SU-DHL-6 (cell line): ENCODE measurements at regions not wholly inside any gene's neighbourhood (a gene's known extent, or its start where the extent isn't known, plus 50 kb on each side); places are given as distances from the start of the nearest gene placed in this dataset.

Source experiments
- H2AFZ ChIP-seq: fragments of 200-600 bp; sonication (generic); 2 replicates; pipeline ENCODE4 v1.6.1; 2014; ENCODE audit warnings: low read depth, mild to moderate bottlenecking, moderate library complexity, mixed read lengths, antibody characterized with exemption, low read length; ENCODE audit not compliant: severe bottlenecking
- H3F3A ChIP-seq: fragments of 200-600 bp; shearing (Covaris generic); 2 replicates; pipeline ENCODE4 v1.6.0; 2016; ENCODE audit warnings: antibody characterized with exemption, mild to moderate bottlenecking; ENCODE audit not compliant: insufficient read depth
- H3K27ac ChIP-seq: fragments of 200-600 bp; sonication (generic); 2 replicates; pipeline ENCODE4 v1.5.1; 2016; ENCODE audit warnings: low read depth, mild to moderate bottlenecking, low read length, moderate library complexity, mixed read lengths
- H3K27me3 ChIP-seq: fragments of 200-600 bp; sonication (generic), shearing (Covaris generic); 2 replicates; pipeline ENCODE4 v1.6.0; 2014; ENCODE audit warnings: mild to moderate bottlenecking, low read length
- H3K36me3 ChIP-seq: fragments of 200-600 bp; sonication (generic); 2 replicates; pipeline ENCODE4 v1.6.1; 2014; ENCODE audit warnings: mild to moderate bottlenecking, low read length, mixed read lengths
- H3K4me2 ChIP-seq: fragments of 300-600, 200-600 bp; shearing (Covaris generic), sonication (generic); 2 replicates; pipeline ENCODE4 v1.6.0; 2014; ENCODE audit warnings: low read length, low read depth, mild to moderate bottlenecking; ENCODE audit not compliant: poor library complexity, severe bottlenecking
- H3K4me3 ChIP-seq: fragments of 200-600 bp; sonication (generic); 2 replicates; pipeline ENCODE4 v1.5.1; 2014; ENCODE audit warnings: antibody characterized with exemption, low read length, mild to moderate bottlenecking, mixed read lengths; ENCODE audit not compliant: insufficient read depth, poor library complexity, severe bottlenecking
- H3K79me2 ChIP-seq: fragments of 200-600 bp; sonication (generic); 2 replicates; pipeline ENCODE4 v1.6.1; 2014; ENCODE audit warnings: mild to moderate bottlenecking, low read length, moderate library complexity; ENCODE audit not compliant: insufficient read depth
- H3K9ac ChIP-seq: fragments of 200-600 bp; sonication (generic); 2 replicates; pipeline ENCODE4 v1.7.0; 2014; ENCODE audit warnings: mild to moderate bottlenecking, low read length
- H3K9me2 ChIP-seq: fragments of 200-600 bp; sonication (generic); replicated peaks from 2 replicates; pipeline ENCODE4 v1.6.1; 2014; ENCODE audit warnings: low read length; ENCODE audit not compliant: insufficient read depth
- H3K9me3 ChIP-seq: fragments of 200-600 bp; sonication (generic); 2 replicates; pipeline ENCODE4 v1.6.1; 2014; ENCODE audit warnings: low read length, mixed read lengths; ENCODE audit not compliant: insufficient read depth
- H4K20me1 ChIP-seq: fragments of 200-600 bp; sonication (generic); 2 replicates; pipeline ENCODE4 v1.6.1; 2014; ENCODE audit warnings: low read depth, mild to moderate bottlenecking, antibody characterized with exemption, low read length, moderate library complexity, mixed read lengths
- CTCF ChIP-seq: fragments of 200-600 bp; sonication (generic); IDR thresholded peaks from one replicate; pipeline ENCODE4 v1.5.1; 2017; ENCODE audit warnings: antibody characterized with exemption, mild to moderate bottlenecking, low read length, moderate library complexity; ENCODE audit not compliant: insufficient read depth, poor library complexity, severe bottlenecking
- EZH2phosphoT487 ChIP-seq: fragments of 200-600 bp; sonication (generic), shearing (Covaris generic); conservative IDR thresholded peaks from 2 replicates; pipeline ENCODE4 v1.6.1; 2018; ENCODE audit warnings: mild to moderate bottlenecking, antibody characterized with exemption, low read length, moderate library complexity, mixed read lengths

- Histone ChIP-seq H3K9me3 (no peaks in the 10 kb centered on the region), H2AFZ (no peak overlapping the region), H3K4me3 (no peak overlapping the region), H3K79me2 (no peaks in the 10 kb centered on the region), H3K36me3 (no peaks in the 10 kb centered on the region), H3K9me2 (no peaks in the 10 kb centered on the region), H4K20me1 (no peaks in the 10 kb centered on the region), H3K27ac (no peak overlapping the region), H3F3A (no peaks in the 10 kb centered on the region), H3K9ac (no peak overlapping the region), H3K27me3 (no peaks in the 10 kb centered on the region), H3K4me2 (no peak overlapping the region)
- TF ChIP-seq CTCF (no peak), EZH2phosphoT487 (no peak)
Observed at GRCh38 chr15:93848490-93848889, 382.9 kb upstream of the MCTP2 start.

- no peak overlapping the region for H3K4me2 ChIP-seq
- no peaks in the 10 kb centered on the region for H3K9me3 ChIP-seq
- no peaks in the 10 kb centered on the region for H3K79me2 ChIP-seq
- no peak overlapping the region for H3K27ac ChIP-seq
- no peaks in the 10 kb centered on the region for H3K36me3 ChIP-seq
- TF ChIP-seq EZH2phosphoT487 (no peak), CTCF (no peak)
- H3K9ac ChIP-seq = no peak overlapping the region
- H3K27me3 ChIP-seq = no peaks in the 10 kb centered on the region
- H3K9me2 ChIP-seq = no peaks in the 10 kb centered on the region
- no peak overlapping the region for H3K4me3 ChIP-seq
- H4K20me1 ChIP-seq = no peaks in the 10 kb centered on the region
- no peaks in the 10 kb centered on the region for H3F3A ChIP-seq
- H2AFZ ChIP-seq = no peak overlapping the region
Observed at GRCh38 chr15:93848076-93848475, 383.3 kb upstream of the MCTP2 start.

- no peaks in the 10 kb centered on the region for H3K79me2 ChIP-seq
- H3K9ac ChIP-seq = no peak overlapping the region
- no peak overlapping the region for H3K4me2 ChIP-seq
- H3K36me3 ChIP-seq = no peaks in the 10 kb centered on the region
- H2AFZ ChIP-seq = no peak overlapping the region
- no peak overlapping the region for H3K4me3 ChIP-seq
- no peaks in the 10 kb centered on the region for H4K20me1 ChIP-seq
- no peaks in the 10 kb centered on the region for H3K9me2 ChIP-seq
- H3K27me3 ChIP-seq = no peaks in the 10 kb centered on the region
- H3F3A ChIP-seq = no peaks in the 10 kb centered on the region
- H3K27ac ChIP-seq = no peak overlapping the region
- H3K9me3 ChIP-seq = no peaks in the 10 kb centered on the region
- TF ChIP-seq EZH2phosphoT487 = no peak
- TF ChIP-seq CTCF = no peak
Observed at GRCh38 chr15:93846148-93846547, 385.2 kb upstream of the MCTP2 start.

- no peak overlapping the region for H3K9ac ChIP-seq
- no peak overlapping the region for H3K4me3 ChIP-seq
- H3F3A ChIP-seq = no peaks in the 10 kb centered on the region
- no peaks in the 10 kb centered on the region for H3K9me2 ChIP-seq
- no peak overlapping the region for H3K27ac ChIP-seq
- TF ChIP-seq EZH2phosphoT487 (no peak), CTCF (no peak)
- no peaks in the 10 kb centered on the region for H3K27me3 ChIP-seq
- H4K20me1 ChIP-seq = no peaks in the 10 kb centered on the region
- no peaks in the 10 kb centered on the region for H3K9me3 ChIP-seq
- no peak overlapping the region for H3K4me2 ChIP-seq
- no peaks in the 10 kb centered on the region for H3K36me3 ChIP-seq
- no peaks in the 10 kb centered on the region for H3K79me2 ChIP-seq
- H2AFZ ChIP-seq = no peak overlapping the region
Observed at GRCh38 chr15:93837450-93837849, 393.9 kb upstream of the MCTP2 start.
